Neuronal stem cell (in vitro differentiated cells): ENCODE measurements at regions not wholly inside any gene's neighbourhood (a gene's known extent, or its start where the extent isn't known, plus 50 kb on each side); places are given as distances from the start of the nearest gene placed in this dataset.

Experiments
- DNase-seq: peaks from one replicate; pipeline ENCODE4 v3.0.0-alpha.2; 2013; ENCODE audit warnings: low spot score
- H2AFZ ChIP-seq: one replicate; pipeline ENCODE4 v1.6.1; 2013; ENCODE audit warnings: mild to moderate bottlenecking, low read length, inconsistent platforms
- H2AK5ac ChIP-seq: 2 replicates; pipeline ENCODE4 v1.6.1; 2013; ENCODE audit warnings: low read depth, mild to moderate bottlenecking, inconsistent platforms, low read length, moderate library complexity, mixed read lengths
- H2BK120ac ChIP-seq: 2 replicates; pipeline ENCODE4 v1.6.1; 2013; ENCODE audit warnings: low read depth, mild to moderate bottlenecking, inconsistent platforms, low read length, moderate library complexity, mixed read lengths
- H2BK12ac ChIP-seq: one replicate; pipeline ENCODE4 v1.6.1; 2013; ENCODE audit warnings: low read length, inconsistent platforms
- H2BK15ac ChIP-seq: 2 replicates; pipeline ENCODE4 v1.6.1; 2013; ENCODE audit warnings: mild to moderate bottlenecking, low read length, inconsistent platforms, mixed read lengths
- H2BK5ac ChIP-seq: one replicate; pipeline ENCODE4 v1.6.1; 2013; ENCODE audit warnings: inconsistent platforms, mild to moderate bottlenecking, low read length, moderate library complexity
- H3K14ac ChIP-seq: one replicate; pipeline ENCODE4 v1.6.1; 2013; ENCODE audit warnings: low read length, inconsistent platforms
- H3K18ac ChIP-seq: 2 replicates; pipeline ENCODE4 v1.6.1; 2013; ENCODE audit warnings: low read length, inconsistent platforms
- H3K23ac ChIP-seq: 2 replicates; pipeline ENCODE4 v1.6.1; 2013; ENCODE audit warnings: low read depth, mild to moderate bottlenecking, mixed read lengths, low read length, inconsistent platforms; ENCODE audit not compliant: poor library complexity
- H3K27ac ChIP-seq: replicated peaks from 3 replicates; pipeline ENCODE4 v1.5.1; 2013; ENCODE audit warnings: low read length, inconsistent platforms
- H3K27me3 ChIP-seq, 3 experiments: 2 replicates each; pipeline ENCODE4 v1.6.1; 2013; ENCODE audit warnings: low read length in 3 of 3, mild to moderate bottlenecking in 2 of 3, inconsistent platforms in 1 of 3, low read depth in 1 of 3, mixed read lengths in 1 of 3, moderate library complexity in 1 of 3; ENCODE audit not compliant: control insufficient read depth in 3 of 3, insufficient read depth in 3 of 3
- H3K36me3 ChIP-seq, 2 donors: replicated peaks in 1 of 2; 2 replicates each; pipeline ENCODE4 v1.6.1; 2013; ENCODE audit warnings: low read length in 2 of 2; ENCODE audit not compliant: control insufficient read depth in 2 of 2, insufficient read depth in 2 of 2
- H3K4ac ChIP-seq: 2 replicates; pipeline ENCODE4 v1.6.1; 2013; ENCODE audit warnings: inconsistent platforms, mild to moderate bottlenecking, low read length, moderate library complexity
- H3K4me1 ChIP-seq, 2 donors: 1 replicate in 1 of 2; 2 replicates in 1 of 2; pipeline ENCODE4 v1.6.1; 2013; ENCODE audit warnings: low read length in 2 of 2, low read depth in 1 of 2; ENCODE audit not compliant: control insufficient read depth in 2 of 2, insufficient read depth in 1 of 2
- H3K4me2 ChIP-seq: one replicate; pipeline ENCODE4 v1.6.1; 2013; ENCODE audit warnings: mild to moderate bottlenecking, low read length, inconsistent platforms; ENCODE audit not compliant: insufficient read depth, poor library complexity, severe bottlenecking
- H3K4me3 ChIP-seq, 2 donors: 2 replicates each; pipeline ENCODE4 v1.5.1; 2013; ENCODE audit warnings: low read length in 2 of 2, mild to moderate bottlenecking in 2 of 2, inconsistent platforms in 1 of 2, moderate library complexity in 1 of 2
- H3K79me1 ChIP-seq: one replicate; pipeline ENCODE4 v1.6.1; 2013; ENCODE audit warnings: low read depth, mild to moderate bottlenecking, inconsistent platforms, low read length, moderate library complexity
- H3K9ac ChIP-seq: one replicate; pipeline ENCODE4 v1.6.1; 2013; ENCODE audit warnings: mild to moderate bottlenecking, low read depth, low read length, inconsistent platforms; ENCODE audit not compliant: poor library complexity
- H3K9me3 ChIP-seq, 2 donors: replicated peaks in 1 of 2; 2 replicates each; pipeline versions ENCODE3 to v1.6.1; 2013; ENCODE audit warnings: low read length in 2 of 2, mild to moderate bottlenecking in 2 of 2, inconsistent platforms in 1 of 2, low read depth in 1 of 2, mixed read lengths in 1 of 2, moderate library complexity in 1 of 2; ENCODE audit not compliant: control insufficient read depth in 2 of 2, insufficient read depth in 1 of 2
- H4K8ac ChIP-seq: one replicate; pipeline ENCODE4 v1.6.1; 2013; ENCODE audit warnings: low read depth, mild to moderate bottlenecking, inconsistent platforms, low read length, moderate library complexity
- H4K91ac ChIP-seq: one replicate; pipeline ENCODE4 v1.6.1; 2013; ENCODE audit warnings: low read length, low read depth, mild to moderate bottlenecking, inconsistent platforms; ENCODE audit not compliant: poor library complexity
- WGBS, 2 donors: extraction: QIAGEN DNeasy Blood & Tissue Kit; methylation state at CpG; one replicate each; pipeline ENCODE4 v1.1.7; 2013; ENCODE audit warnings: missing lambda C conversion rate in 2 of 2, mixed read lengths in 1 of 2; ENCODE audit not compliant: insufficient read length in 2 of 2, insufficient replicate concordance in 1 of 2; ENCODE audit errors: extremely low coverage in 2 of 2; 5-methylcytosine and 5-hydroxymethylcytosine counted together

DNA sequence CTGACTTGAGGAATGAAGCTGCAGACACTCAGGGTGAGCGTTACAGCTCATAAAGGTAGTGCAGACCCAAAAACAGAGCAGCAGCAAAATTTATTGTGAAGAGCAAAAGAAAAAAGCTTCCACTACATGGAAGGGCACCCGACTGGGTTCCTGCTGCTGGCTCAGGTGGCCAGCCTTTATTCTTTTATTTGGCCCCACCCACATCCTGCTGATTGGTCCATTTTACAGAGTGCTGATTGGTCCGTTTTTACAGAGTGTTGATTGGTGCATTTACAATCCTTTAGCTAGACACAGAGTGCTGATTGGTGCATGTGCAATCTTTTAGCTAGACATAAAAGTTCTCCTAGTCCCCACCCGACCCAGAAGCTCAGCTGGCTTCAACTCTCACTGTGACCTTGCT lies 95.3 kb upstream of the STMND1 start:
- Histone ChIP-seq H3K79me1 (no peaks in the 10 kb centered on the region), H2BK120ac (no peak overlapping the region), H2BK15ac (no peak overlapping the region), H3K23ac (no peak overlapping the region), H3K4ac (no peak overlapping the region), H3K4me3 (no peak overlapping the region), H3K9me3 (no peaks in the 10 kb centered on the region), H2BK12ac (no peak overlapping the region), H3K9ac (no peak overlapping the region), H2AK5ac (no peak overlapping the region), H2AFZ (no peak overlapping the region), H4K8ac (no peak overlapping the region), H3K18ac (no peak overlapping the region), H2BK5ac (no peak overlapping the region), H4K91ac (no peak overlapping the region), H3K4me1 (no peaks in the 10 kb centered on the region), H3K27ac (no peak overlapping the region), H3K27me3 (no peaks in the 10 kb centered on the region), H3K14ac (no peak overlapping the region), H3K36me3 (no peaks in the 10 kb centered on the region), H3K4me2 (no peak overlapping the region)
- no peak for DNase-seq
- no CpG with 5 or more reads among the region's 4 CpGs for WGBS, 2 donors

DNA sequence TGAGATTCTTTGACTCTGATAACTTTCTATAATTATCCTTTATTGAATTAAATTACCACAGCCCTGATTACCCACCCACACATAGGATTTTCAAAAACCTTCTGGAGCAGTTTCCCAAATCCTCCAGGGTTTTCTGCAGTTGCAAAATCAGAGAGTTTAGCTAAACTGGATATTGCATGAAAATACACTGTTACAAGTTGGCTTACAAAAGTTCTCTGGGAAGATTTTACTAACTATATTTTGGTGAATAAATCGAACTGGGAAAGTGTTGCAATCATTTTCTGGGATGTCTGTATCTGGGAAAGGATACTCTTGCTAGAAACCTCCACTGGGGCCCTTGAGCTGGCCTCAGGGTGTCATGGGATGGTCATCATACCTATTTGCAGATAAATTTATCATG lies 97.6 kb upstream of the STMND1 start:
- no peak overlapping the region for H3K4me3 ChIP-seq
- no peak for DNase-seq
- no peaks in the 10 kb centered on the region for H3K9me3 ChIP-seq
- no peak overlapping the region for H3K14ac ChIP-seq
- H3K18ac ChIP-seq, result no peak overlapping the region
- no peak overlapping the region for H2BK15ac ChIP-seq
- no peak overlapping the region for H4K91ac ChIP-seq
- H2BK120ac ChIP-seq, result no peak overlapping the region
- no peaks in the 10 kb centered on the region for H3K79me1 ChIP-seq
- H3K27ac ChIP-seq, result no peak overlapping the region
- H2AFZ ChIP-seq, result no peak overlapping the region
- no peak overlapping the region for H3K4me2 ChIP-seq
- H2BK12ac ChIP-seq, result no peak overlapping the region
- no peak overlapping the region for H2BK5ac ChIP-seq
- no peaks in the 10 kb centered on the region for H3K36me3 ChIP-seq
- H3K27me3 ChIP-seq, result no peaks in the 10 kb centered on the region
- no peak overlapping the region for H3K23ac ChIP-seq
- no peaks in the 10 kb centered on the region for H3K4me1 ChIP-seq
- no peak overlapping the region for H3K4ac ChIP-seq
- no peak overlapping the region for H2AK5ac ChIP-seq
- H4K8ac ChIP-seq, result no peak overlapping the region
- H3K9ac ChIP-seq, result no peak overlapping the region
- no CpG with 5 or more reads among the region's 1 CpG for WGBS, 2 donors

DNA sequence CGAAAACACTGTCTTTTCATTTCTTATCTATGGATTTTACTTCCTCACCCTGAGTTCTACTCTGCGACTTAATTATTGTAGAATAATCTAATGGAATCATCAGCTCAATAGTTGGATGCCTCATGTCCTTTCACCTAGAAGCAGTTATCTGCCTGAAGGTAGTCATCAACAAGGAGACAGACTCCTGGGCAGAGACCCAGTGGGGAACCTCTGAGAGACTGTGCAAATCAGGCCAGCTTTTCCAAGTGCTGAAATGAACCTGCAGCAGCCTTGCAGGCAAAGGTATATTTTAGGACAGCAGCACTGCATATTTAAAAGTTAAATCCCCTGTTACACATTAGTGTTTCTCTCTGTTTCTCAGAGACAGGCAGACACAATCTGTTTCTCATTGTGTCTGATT lies 99.7 kb upstream of the STMND1 start:
- Histone ChIP-seq H3K27me3 (no peaks in the 10 kb centered on the region), H3K36me3 (no peaks in the 10 kb centered on the region), H2BK15ac (no peak overlapping the region), H2BK5ac (no peak overlapping the region), H3K23ac (no peak overlapping the region), H2AFZ (no peak overlapping the region), H3K79me1 (no peaks in the 10 kb centered on the region), H3K4me1 (no peaks in the 10 kb centered on the region), H2BK12ac (no peak overlapping the region), H3K18ac (no peak overlapping the region), H3K4ac (no peak overlapping the region), H3K9me3 (no peaks in the 10 kb centered on the region), H2BK120ac (no peak overlapping the region), H3K14ac (no peak overlapping the region), H3K9ac (no peak overlapping the region), H4K8ac (no peak overlapping the region), H2AK5ac (no peak overlapping the region), H4K91ac (no peak overlapping the region), H3K4me2 (no peak overlapping the region), H3K4me3 (no peak overlapping the region), H3K27ac (no peak overlapping the region)
- WGBS, 2 donors, result no CpG with 5 or more reads among the region's 2 CpGs
- no peak for DNase-seq

DNA sequence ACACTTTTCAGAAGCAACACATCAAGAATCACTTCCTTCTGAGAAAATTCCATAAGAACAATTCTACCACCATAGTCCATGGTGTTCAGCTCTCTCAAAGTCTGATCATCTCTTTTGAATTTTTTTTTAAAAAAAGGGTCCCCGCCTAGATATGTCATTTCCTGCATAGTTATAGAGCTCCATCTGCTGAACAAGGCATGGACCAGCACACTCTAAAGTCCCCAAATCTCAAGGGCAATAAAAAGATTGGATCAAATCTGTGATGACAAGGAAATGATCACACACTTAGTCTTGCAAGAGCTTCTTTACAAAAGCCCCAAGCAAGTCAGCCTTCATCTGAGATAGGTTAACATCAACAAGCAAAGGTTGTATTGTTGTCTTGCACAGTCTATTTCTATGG lies 100.7 kb upstream of the STMND1 start:
- Histone ChIP-seq H3K36me3 (no peaks in the 10 kb centered on the region), H2BK5ac (no peak overlapping the region), H3K4me1 (no peaks in the 10 kb centered on the region), H3K4me3 (no peak overlapping the region), H4K91ac (no peak overlapping the region), H3K27me3 (no peaks in the 10 kb centered on the region), H2BK15ac (no peak overlapping the region), H3K79me1 (no peaks in the 10 kb centered on the region), H3K9me3 (no peaks in the 10 kb centered on the region), H3K4me2 (no peak overlapping the region), H2AK5ac (no peak overlapping the region), H3K14ac (no peak overlapping the region), H2AFZ (no peak overlapping the region), H4K8ac (no peak overlapping the region), H3K4ac (no peak overlapping the region), H3K23ac (no peak overlapping the region), H3K9ac (no peak overlapping the region), H3K18ac (no peak overlapping the region), H2BK12ac (no peak overlapping the region), H2BK120ac (no peak overlapping the region), H3K27ac (no peak overlapping the region)
- no peak for DNase-seq
- WGBS, 2 donors, result no CpG with 5 or more reads among the region's 1 CpG
